Spleen (tissue), 11 donors: ENCODE measurements at regions not wholly inside any gene's neighbourhood (a gene's known extent, or its start where the extent isn't known, plus 50 kb on each side); places are given as distances from the start of the nearest gene placed in this dataset.
"Not testable (repeated sequence)": the region's sequence is repeated elsewhere in the genome, so short reads cannot be mapped to it uniquely, and the experiment has no call there.

Experiments used
- DNase-seq: peaks from one replicate; pipeline ENCODE4 v3.0.0-alpha.2; 2020
- H3K27ac ChIP-seq, 8 donors: fragments of 200-600 bp; sonication (generic) in 7 of 8; 1 replicate in 4 of 8; 2 replicates in 4 of 8; pipeline versions ENCODE4 v1.5.0 to v1.8.0; 2016 to 2021; ENCODE audit warnings: inconsistent platforms in 4 of 8, mild to moderate bottlenecking in 4 of 8, moderate library complexity in 1 of 8
- H3K27me3 ChIP-seq, 7 donors: fragments of 200-600 bp; sonication (generic) in 6 of 7; replicated peaks in 1 of 7; 1 replicate in 4 of 7; 2 replicates in 3 of 7; pipeline versions ENCODE4 v1.5.0 to v1.8.0; 2016 to 2021; ENCODE audit warnings: inconsistent platforms in 3 of 7, mild to moderate bottlenecking in 1 of 7
- H3K36me3 ChIP-seq, 6 donors: fragments of 200-600 bp; sonication (generic) in 5 of 6; 1 replicate in 4 of 6; 2 replicates in 2 of 6; pipeline versions ENCODE4 v1.5.0 to v1.8.0; 2016 to 2021; ENCODE audit warnings: inconsistent platforms in 2 of 6
- H3K4me1 ChIP-seq, 6 donors: fragments of 200-600 bp; sonication (generic) in 5 of 6; 1 replicate in 3 of 6; 2 replicates in 3 of 6; pipeline versions ENCODE4 v1.5.0 to v1.8.0; 2016 to 2021; ENCODE audit warnings: inconsistent platforms in 3 of 6
- H3K4me3 ChIP-seq, 8 donors: fragments of 200-600 bp; sonication (generic) in 7 of 8; 1 replicate in 4 of 8; 2 replicates in 4 of 8; pipeline versions ENCODE4 v1.5.0 to v1.8.0; 2016 to 2021; ENCODE audit warnings: inconsistent platforms in 4 of 8, mild to moderate bottlenecking in 4 of 8, moderate library complexity in 2 of 8
- H3K9me3 ChIP-seq, 8 donors: fragments of 200-600 bp; sonication (generic) in 7 of 8; 1 replicate in 4 of 8; 2 replicates in 4 of 8; pipeline versions ENCODE4 v1.5.0 to v1.8.0; 2016 to 2021; ENCODE audit warnings: inconsistent platforms in 4 of 8
- CTCF ChIP-seq, 11 experiments: fragments of 200-600 bp in 7 of 11; fragments of 450-650 bp in 4 of 11; sonication (generic) in 4 of 11; IDR thresholded peaks in 8 of 11; conservative IDR thresholded peaks in 3 of 11; 1 replicate in 7 of 11; 2 replicates in 4 of 11; pipeline versions ENCODE4 v1.4.0 to v1.8.0; 2016 to 2021; ENCODE audit warnings: antibody characterized with exemption in 11 of 11, inconsistent platforms in 4 of 11, mild to moderate bottlenecking in 1 of 11
- POLR2A ChIP-seq, 3 donors: fragments of 450-650 bp; IDR thresholded peaks; one replicate each; pipeline ENCODE4 v1.5.1; 2017; ENCODE audit warnings: antibody characterized with exemption in 3 of 3, mild to moderate bottlenecking in 1 of 3
- POLR2AphosphoS5 ChIP-seq, 3 donors: sonication (generic); formaldehyde crosslinking; IDR thresholded peaks; one replicate each; pipeline ENCODE4 v1.5.1; 2017; ENCODE audit warnings: antibody characterized with exemption in 3 of 3
- WGBS, 5 donors: extraction: QIAGEN DNeasy Blood & Tissue Kit in 3 of 5; methylation state at CpG; one replicate each; pipeline versions ENCODE4 v1.1.5 to v1.1.7; 2013 to 2018; 5-methylcytosine and 5-hydroxymethylcytosine counted together
- intact Hi-C: fragments of 100-400 bp; cut with DNase I; formaldehyde crosslinking; loops from one replicate; pipeline ENCODE4 v1.15.0; 2023; ENCODE audit warnings: low total_unique reads
- donor health status: healthy with polysubstance abuse.
- donor health status: DM: no; HTN: no; CAD: no; lungs with moderate emphysema.
- donor health status: DM: no; HTN: no; CAD: no.
- donor health status: Bipolar disorder and iron deficiency.
- donor health status: healthy.
- donor health status: DM: no; HTN: no; CAD: no.
- donor health status: DM: yes; HTN: yes; CAD: no.

GRCh38 chr6:85077098-85077497 is 312.7 kb upstream of the TBX18 start:
- Histone ChIP-seq H3K27ac (no peak overlapping the region), H3K4me1 (no peaks in the 10 kb centered on the region), H3K36me3 (no peaks in the 10 kb centered on the region), H3K9me3 (peaks cover 0 to under 1% (median 0%) of the 10 kb centered on the region in 8 donors), H3K4me3 (no peak overlapping the region), H3K27me3 (no peaks in the 10 kb centered on the region)
- intact Hi-C loops, result no loop called here
- WGBS, 5 donors, result 24 to 47% (median 40%) methylated on average over 1 of the region's 1 CpG
- TF ChIP-seq POLR2A (IDR thresholded peaks at IDR 0.05) (no peak), CTCF (IDR thresholded peaks at IDR 0.05 in 8 of 11, conservative IDR thresholded peaks at IDR 0.05 in 3 of 11) (no peak), POLR2AphosphoS5 (IDR thresholded peaks at IDR 0.05) (no peak)
- no peak for DNase-seq

GRCh38 chr6:85071845-85072244 is 307.4 kb upstream of the TBX18 start:
- 87 to 95% (median 91%) methylated on average over 6 of the region's 6 CpGs for WGBS, 5 donors
- DNase-seq, H3K4me3 ChIP-seq, H3K27me3 ChIP-seq, intact Hi-C loops, H3K36me3 ChIP-seq, H3K27ac ChIP-seq, H3K4me1 ChIP-seq: not testable (repeated sequence)
- peaks cover 0 to 22% (median 9%) of the 10 kb centered on the region in 8 donors for H3K9me3 ChIP-seq

- TF ChIP-seq POLR2AphosphoS5 (IDR thresholded peaks at IDR 0.05) (no peak), POLR2A (IDR thresholded peaks at IDR 0.05) (no peak), CTCF (IDR thresholded peaks at IDR 0.05 in 8 of 11, conservative IDR thresholded peaks at IDR 0.05 in 3 of 11) (no peak)
- Histone ChIP-seq H3K4me1 (no peaks in the 10 kb centered on the region), H3K9me3 (peaks cover 0 to 22% (median 9%) of the 10 kb centered on the region in 8 donors), H3K27me3 (no peaks in the 10 kb centered on the region), H3K4me3 (no peak overlapping the region), H3K27ac (no peak overlapping the region), H3K36me3 (no peaks in the 10 kb centered on the region)
- 93 to 98% (median 98%) methylated on average over 1 of the region's 1 CpG for WGBS, 5 donors
- DNase-seq, result no peak
- intact Hi-C loops, result no loop called here
Observed at GRCh38 chr6:85069577-85069976, 305.2 kb upstream of the TBX18 start.

GRCh38 chr6:85068221-85068620 is 303.8 kb upstream of the TBX18 start:
- TF ChIP-seq CTCF (IDR thresholded peaks at IDR 0.05 in 8 of 11, conservative IDR thresholded peaks at IDR 0.05 in 3 of 11), result no peak
- TF ChIP-seq POLR2AphosphoS5 (IDR thresholded peaks at IDR 0.05), result no peak
- TF ChIP-seq POLR2A (IDR thresholded peaks at IDR 0.05), result no peak
- H3K4me3 ChIP-seq, result no peak overlapping the region
- peaks cover 0 to 29% (median 9%) of the 10 kb centered on the region in 8 donors for H3K9me3 ChIP-seq
- no peak overlapping the region for H3K27ac ChIP-seq
- 77 to 95% (median 89%) methylated on average over 2 of the region's 2 CpGs for WGBS, 5 donors
- no peaks in the 10 kb centered on the region for H3K36me3 ChIP-seq
- intact Hi-C loops, result no loop called here
- no peaks in the 10 kb centered on the region for H3K27me3 ChIP-seq
- no peak for DNase-seq
- H3K4me1 ChIP-seq, result no peaks in the 10 kb centered on the region

- no peaks in the 10 kb centered on the region for H3K4me1 ChIP-seq
- no peak overlapping the region for H3K27ac ChIP-seq
- H3K36me3 ChIP-seq, result no peaks in the 10 kb centered on the region
- H3K9me3 ChIP-seq, result peaks cover 0 to 27% (median 3%) of the 10 kb centered on the region in 8 donors
- peaks cover 0 to 4% (median 0%) of the 10 kb centered on the region in 7 donors for H3K27me3 ChIP-seq
- intact Hi-C loops, result no loop called here
- 40 to 55% (median 49%) methylated on average over 5 of the region's 5 CpGs for WGBS, 5 donors
- DNase-seq, result no peak
- H3K4me3 ChIP-seq, result no peak overlapping the region
- no peak for TF ChIP-seq CTCF (IDR thresholded peaks at IDR 0.05 in 8 of 11, conservative IDR thresholded peaks at IDR 0.05 in 3 of 11)
Observed at GRCh38 chr6:85066266-85066665, 301.9 kb upstream of the TBX18 start.
